Stomach (tissue), 4 donors: ENCODE measurements at regions not wholly inside any gene's neighbourhood (a gene's known extent, or its start where the extent isn't known, plus 50 kb on each side); places are given as distances from the start of the nearest gene placed in this dataset.

Experiments used
- CTCF ChIP-seq, 7 experiments: fragments of 450-650 bp in 4 of 7; fragments of 200-600 bp in 3 of 7; sonication (generic) in 3 of 7; IDR thresholded peaks; one replicate each; pipeline ENCODE4 v1.5.1; 2016 to 2019; ENCODE audit warnings: antibody characterized with exemption in 7 of 7, control low read depth in 2 of 7, mild to moderate bottlenecking in 1 of 7
- EP300 ChIP-seq: sonication (generic); formaldehyde crosslinking; IDR thresholded peaks from one replicate; pipeline ENCODE4 v1.6.1; 2017; ENCODE audit warnings: antibody characterized with exemption
- POLR2A ChIP-seq, 4 donors: fragments of 450-650 bp; IDR thresholded peaks; one replicate each; pipeline ENCODE4 v1.6.1; 2016; ENCODE audit warnings: antibody characterized with exemption in 4 of 4, control low read depth in 2 of 4, mild to moderate bottlenecking in 1 of 4, moderate library complexity in 1 of 4

DNA sequence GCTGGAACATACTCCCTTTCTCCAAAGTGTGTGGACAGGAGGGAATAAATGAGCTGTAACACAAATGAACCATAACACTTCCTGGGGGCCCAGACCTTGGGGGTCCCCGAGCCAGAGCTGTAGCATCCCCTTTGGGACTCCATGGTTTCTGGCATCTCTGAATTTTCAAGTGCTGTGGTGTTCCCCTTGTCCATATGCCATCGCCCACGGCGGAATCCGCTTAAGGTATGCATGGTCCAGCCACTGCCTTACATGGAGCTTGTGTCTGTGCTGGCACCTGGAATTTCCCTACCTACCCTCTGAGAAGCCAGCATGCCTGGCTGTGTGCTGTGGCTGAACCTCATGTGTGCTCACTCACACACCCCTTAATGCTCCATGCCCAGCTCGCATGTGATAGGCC lies 943.6 kb downstream of the SLITRK1 start:
- TF ChIP-seq CTCF (IDR thresholded peaks at IDR 0.05) (no peak), EP300 (no peak), POLR2A (IDR thresholded peaks at IDR 0.05) (no peak)
